ENCODE measurements at regions not wholly inside any gene's neighbourhood (a gene's known extent, or its start where the extent isn't known, plus 50 kb on each side); places are given as distances from the start of the nearest gene placed in this dataset.
"Not testable (repeated sequence)": the region's sequence is repeated elsewhere in the genome, so short reads cannot be mapped to it uniquely, and the experiment has no call there.

DNA sequence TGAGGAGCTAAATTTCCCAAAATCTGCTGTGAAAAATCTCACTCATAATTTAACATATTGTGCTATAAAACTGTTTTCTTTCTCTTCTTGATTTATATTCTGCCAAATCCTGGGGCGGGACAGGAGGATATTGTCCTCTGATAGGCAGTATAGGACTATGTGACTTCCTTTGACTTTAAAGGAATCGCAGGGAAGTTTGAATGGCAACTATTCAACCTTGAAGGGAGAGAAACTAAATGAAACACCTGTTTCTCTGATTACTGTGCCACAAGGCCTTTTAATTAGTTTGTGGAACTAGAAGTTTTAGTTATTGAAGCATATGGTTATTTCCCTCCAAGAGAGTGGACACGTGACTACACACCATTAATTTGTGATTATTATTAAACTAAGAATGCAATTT is 607.4 kb downstream of the GATA3 start:
- no peak overlapping the region for H3K4me3 ChIP-seq (ENCODE audit: low read depth, low read length)
- no peaks in the 10 kb centered on the region for H3K27me3 ChIP-seq
- H3K9me3 ChIP-seq = no peaks in the 10 kb centered on the region
- TF ChIP-seq CTCF (IDR thresholded peaks at IDR 0.05; ENCODE audit: low read depth, low read length) = no peak
- DNase-seq = no peak
- H3K4me1 ChIP-seq = no peaks in the 10 kb centered on the region; the same call in 1 of the 2 replicates
- no peaks in the 10 kb centered on the region for H3K36me3 ChIP-seq

DNA sequence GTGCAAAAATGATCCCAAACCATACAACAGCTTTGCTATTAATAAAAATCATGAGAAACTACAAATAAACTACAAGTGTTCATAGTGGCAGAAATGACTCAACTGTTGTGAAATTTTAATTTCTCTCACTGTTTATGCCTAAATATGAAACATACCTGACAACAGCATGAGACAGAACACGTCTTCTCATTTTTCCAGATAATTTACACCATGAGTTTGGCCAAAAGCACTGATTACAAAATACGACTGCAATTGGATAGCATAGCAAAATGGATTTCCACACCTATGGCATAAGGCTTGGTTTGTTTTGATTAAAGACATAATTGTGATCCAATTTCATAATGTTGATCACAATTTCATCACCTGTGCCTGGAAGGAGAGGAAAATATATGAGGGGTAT is 608.6 kb downstream of the GATA3 start:
- no peak for TF ChIP-seq CTCF (IDR thresholded peaks at IDR 0.05; ENCODE audit: low read depth, low read length)
- H3K9me3 ChIP-seq = no peaks in the 10 kb centered on the region
- no peak for DNase-seq
- no peak overlapping the region for H3K4me3 ChIP-seq (ENCODE audit: low read depth, low read length)
- H3K27me3 ChIP-seq = no peaks in the 10 kb centered on the region
- H3K4me1 ChIP-seq = no peaks in the 10 kb centered on the region; the same call in 1 of the 2 replicates
- no peaks in the 10 kb centered on the region for H3K36me3 ChIP-seq

GRCh38 chr10:8665322-8665721 is 610.8 kb downstream of the GATA3 start:
- Histone ChIP-seq H3K4me3 (ENCODE audit: low read depth, low read length) (no peak overlapping the region), H3K9me3 (no peaks in the 10 kb centered on the region), H3K4me1 (no peaks in the 10 kb centered on the region; the same call in 1 of the 2 replicates), H3K27me3 (no peaks in the 10 kb centered on the region), H3K36me3 (no peaks in the 10 kb centered on the region)
- TF ChIP-seq CTCF (IDR thresholded peaks at IDR 0.05; ENCODE audit: low read depth, low read length) = no peak
- no peak for DNase-seq

DNA sequence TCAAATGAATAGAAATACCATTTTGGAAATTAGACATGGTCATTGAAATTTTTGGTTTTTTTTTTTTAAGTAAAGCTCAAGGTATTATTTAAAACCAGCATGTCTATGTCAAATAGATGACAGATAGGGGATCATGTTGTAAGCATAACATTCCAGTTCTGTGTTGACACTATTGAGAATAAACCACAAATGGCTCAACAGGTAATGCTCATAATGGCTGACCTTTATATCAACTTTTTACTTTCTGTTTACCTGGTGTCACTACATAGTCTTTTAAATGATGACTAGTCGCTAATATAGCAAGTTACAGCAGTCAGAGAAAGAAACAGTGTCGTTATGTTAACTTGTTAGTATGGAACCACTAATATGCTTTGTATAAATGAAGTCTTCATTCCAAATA is 616.0 kb downstream of the GATA3 start:
- no peaks in the 10 kb centered on the region for H3K27me3 ChIP-seq
- no peak for DNase-seq
- no peak for TF ChIP-seq CTCF (IDR thresholded peaks at IDR 0.05; ENCODE audit: low read depth, low read length)
- H3K4me1 ChIP-seq = no peaks in the 10 kb centered on the region
- no peaks in the 10 kb centered on the region for H3K36me3 ChIP-seq
- no peaks in the 10 kb centered on the region for H3K9me3 ChIP-seq
- H3K4me3 ChIP-seq (ENCODE audit: low read depth, low read length) = no peak overlapping the region

DNA sequence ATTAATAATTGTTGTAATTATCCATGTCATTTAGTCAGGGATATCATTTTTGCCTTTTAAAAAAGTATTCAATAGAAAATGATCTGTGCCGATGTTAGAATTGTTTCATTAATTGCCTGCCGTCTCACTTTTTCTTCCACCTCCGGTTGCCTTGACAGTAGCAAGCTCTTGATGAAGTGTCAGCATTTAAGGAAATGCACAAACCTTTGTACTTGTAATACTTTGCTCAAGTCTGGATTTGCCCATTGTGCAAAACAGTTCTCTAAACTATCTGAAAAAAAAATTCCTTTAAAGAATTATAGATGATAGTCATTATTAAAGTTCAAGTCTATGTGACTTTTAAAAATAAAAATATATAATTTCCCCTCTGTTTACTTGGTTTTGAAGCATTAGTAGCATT is 619.7 kb downstream of the GATA3 start:
- H3K36me3 ChIP-seq = no peaks in the 10 kb centered on the region
- H3K4me3 ChIP-seq (ENCODE audit: low read depth, low read length) = no peak overlapping the region
- DNase-seq = no peak
- no peaks in the 10 kb centered on the region for H3K9me3 ChIP-seq
- H3K4me1 ChIP-seq = no peaks in the 10 kb centered on the region
- H3K27me3 ChIP-seq = no peaks in the 10 kb centered on the region
- TF ChIP-seq CTCF (IDR thresholded peaks at IDR 0.05; ENCODE audit: low read depth, low read length) = no peak

DNA sequence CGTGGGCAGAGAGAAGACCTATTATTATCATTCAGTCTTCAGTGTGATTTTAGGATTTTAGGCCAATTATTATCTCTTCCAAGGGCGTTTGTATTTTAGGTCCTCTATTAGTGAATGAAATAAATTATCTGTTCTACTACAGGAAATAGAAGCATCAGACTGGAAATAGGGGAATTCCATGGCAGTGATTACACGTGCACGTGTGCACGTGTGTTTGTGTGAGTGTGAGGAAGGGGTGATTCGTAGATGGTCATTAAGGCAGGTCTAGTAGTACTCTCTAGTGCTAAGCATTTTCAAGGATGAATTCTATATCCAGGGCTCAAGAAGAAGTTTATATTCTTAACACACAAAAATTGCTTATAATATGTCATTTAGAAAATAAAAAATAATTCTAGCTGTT is 623.2 kb downstream of the GATA3 start:
- no peak for DNase-seq
- no peaks in the 10 kb centered on the region for H3K9me3 ChIP-seq
- TF ChIP-seq CTCF (IDR thresholded peaks at IDR 0.05; ENCODE audit: low read depth, low read length) = no peak

DNA sequence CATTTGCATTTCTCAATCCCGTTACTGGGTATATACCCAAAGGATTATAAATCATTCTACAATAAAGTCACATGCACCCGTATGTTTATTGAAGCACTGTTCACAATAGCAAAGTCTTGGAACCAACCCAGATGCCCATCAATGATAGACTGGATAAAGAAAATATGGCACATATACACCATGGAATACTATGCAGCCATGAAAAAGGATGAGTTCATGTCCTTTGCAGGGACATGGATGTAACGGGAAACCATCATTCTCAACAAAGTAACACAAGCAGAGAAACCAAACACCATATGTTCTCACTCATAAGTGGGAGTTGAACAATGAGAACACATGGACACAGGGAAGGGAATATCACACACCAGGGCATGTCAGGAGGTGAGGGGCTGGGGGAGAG is 630.4 kb downstream of the GATA3 start:
- H3K9me3 ChIP-seq; H3K27me3 ChIP-seq; H3K4me1 ChIP-seq; H3K36me3 ChIP-seq; H3K4me3 ChIP-seq (ENCODE audit: low read depth, low read length); DNase-seq: not testable (repeated sequence)

More for the DNA sequence above, 623.2 kb downstream of the GATA3 start:
- H3K27me3 ChIP-seq = no peaks in the 10 kb centered on the region
- no peaks in the 10 kb centered on the region for H3K4me1 ChIP-seq
- no peak overlapping the region for H3K4me3 ChIP-seq (ENCODE audit: low read depth, low read length)
- no peaks in the 10 kb centered on the region for H3K36me3 ChIP-seq
